Prostate gland (tissue), 2 donors: ENCODE measurements at regions not wholly inside any gene's neighbourhood (a gene's known extent, or its start where the extent isn't known, plus 50 kb on each side); places are given as distances from the start of the nearest gene placed in this dataset.

Source experiments
- POLR2AphosphoS5 ChIP-seq: sonication (generic); formaldehyde crosslinking; IDR thresholded peaks from one replicate; pipeline ENCODE4 v1.6.1; 2017; ENCODE audit warnings: antibody characterized with exemption
- TF ChIP-seq, protein P1 (sequence below), 4 experiments: fragments of 200-600 bp in 2 of 4; fragments of 450-650 bp in 2 of 4; sonication (generic) in 2 of 4; IDR thresholded peaks; 1 replicate in 3 of 4; 2 replicates in 1 of 4; pipeline ENCODE4 v1.5.1; 2016 to 2019; ENCODE audit warnings: antibody characterized with exemption in 4 of 4, mild to moderate bottlenecking in 2 of 4, moderate library complexity in 2 of 4

DNA sequence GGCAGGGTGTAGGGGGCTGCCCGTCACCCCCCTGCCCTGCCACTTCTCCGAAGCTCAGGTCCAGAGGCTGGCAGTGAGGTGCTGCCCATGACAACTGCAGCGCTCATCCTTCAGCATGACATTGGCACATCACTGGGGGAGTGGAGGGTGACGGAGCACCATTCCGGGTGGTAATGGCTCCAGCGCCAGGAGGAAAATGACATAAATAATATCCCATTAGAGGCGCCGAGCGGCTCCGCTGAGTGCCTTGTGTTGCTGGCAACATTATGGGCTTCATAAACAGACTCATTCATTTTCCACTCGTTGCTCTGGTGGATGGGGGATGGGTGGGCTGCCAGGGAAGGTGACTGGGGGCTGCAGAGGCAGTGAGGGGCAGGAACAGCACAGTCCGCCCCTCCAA is 56.9 kb upstream of the CTNNBL1 start:
- TF ChIP-seq, protein P1, sequence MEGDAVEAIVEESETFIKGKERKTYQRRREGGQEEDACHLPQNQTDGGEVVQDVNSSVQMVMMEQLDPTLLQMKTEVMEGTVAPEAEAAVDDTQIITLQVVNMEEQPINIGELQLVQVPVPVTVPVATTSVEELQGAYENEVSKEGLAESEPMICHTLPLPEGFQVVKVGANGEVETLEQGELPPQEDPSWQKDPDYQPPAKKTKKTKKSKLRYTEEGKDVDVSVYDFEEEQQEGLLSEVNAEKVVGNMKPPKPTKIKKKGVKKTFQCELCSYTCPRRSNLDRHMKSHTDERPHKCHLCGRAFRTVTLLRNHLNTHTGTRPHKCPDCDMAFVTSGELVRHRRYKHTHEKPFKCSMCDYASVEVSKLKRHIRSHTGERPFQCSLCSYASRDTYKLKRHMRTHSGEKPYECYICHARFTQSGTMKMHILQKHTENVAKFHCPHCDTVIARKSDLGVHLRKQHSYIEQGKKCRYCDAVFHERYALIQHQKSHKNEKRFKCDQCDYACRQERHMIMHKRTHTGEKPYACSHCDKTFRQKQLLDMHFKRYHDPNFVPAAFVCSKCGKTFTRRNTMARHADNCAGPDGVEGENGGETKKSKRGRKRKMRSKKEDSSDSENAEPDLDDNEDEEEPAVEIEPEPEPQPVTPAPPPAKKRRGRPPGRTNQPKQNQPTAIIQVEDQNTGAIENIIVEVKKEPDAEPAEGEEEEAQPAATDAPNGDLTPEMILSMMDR (IDR thresholded peaks at IDR 0.05), result no peak
- TF ChIP-seq POLR2AphosphoS5, result no peak
